ENCODE measurements at regions not wholly inside any gene's neighbourhood (a gene's known extent, or its start where the extent isn't known, plus 50 kb on each side); places are given as distances from the start of the nearest gene placed in this dataset.

- no peaks in the 10 kb centered on the region for H3K4me1 ChIP-seq
- TF ChIP-seq POLR2A (IDR thresholded peaks at IDR 0.05) (no peak), CTCF (IDR thresholded peaks at IDR 0.05) (no peak), POLR2AphosphoS5 (IDR thresholded peaks at IDR 0.05) (no peak)
- no peaks in the 10 kb centered on the region for H3K9me3 ChIP-seq
- ATAC-seq (ENCODE audit: low FRiP score in 2 of 2) = no peak
- no peak overlapping the region for H3K4me3 ChIP-seq
- no peak for DNase-seq
- H3K36me3 ChIP-seq = no peaks in the 10 kb centered on the region
- 80 to 93% methylated on average over 5 of the region's 5 CpGs for WGBS, 2 donors
- H3K27ac ChIP-seq = no peak overlapping the region
- H3K27me3 ChIP-seq = no peaks in the 10 kb centered on the region
Observed at GRCh38 chr11:71329786-71330185, 77.4 kb upstream of the SHANK2 start.

DNA sequence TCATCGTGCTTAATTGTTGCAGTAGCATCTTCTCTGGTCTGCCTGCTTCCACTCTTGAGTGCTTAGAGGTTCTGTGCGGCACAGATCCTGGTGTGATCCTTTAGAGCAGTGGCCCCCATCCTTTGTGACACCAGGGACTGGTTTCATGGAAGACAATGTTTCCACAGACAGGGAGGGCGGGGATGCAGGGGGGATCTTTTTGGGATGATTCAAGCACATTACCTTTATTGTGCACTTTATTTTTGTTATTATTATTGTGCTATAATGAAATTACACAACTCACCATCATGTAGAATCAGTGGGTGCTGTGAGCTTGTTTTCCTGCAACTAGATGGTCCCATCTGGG lies 76.8 kb upstream of the SHANK2 start:
- Histone ChIP-seq H3K27ac (no peak overlapping the region), H3K4me1 (no peaks in the 10 kb centered on the region), H3K4me3 (no peak overlapping the region), H3K27me3 (no peaks in the 10 kb centered on the region), H3K9me3 (no peaks in the 10 kb centered on the region), H3K36me3 (no peaks in the 10 kb centered on the region)
- ATAC-seq (ENCODE audit: low FRiP score in 2 of 2) = no peak
- TF ChIP-seq POLR2A (IDR thresholded peaks at IDR 0.05) = no peak
- TF ChIP-seq CTCF (IDR thresholded peaks at IDR 0.05) = no peak
- no peak for TF ChIP-seq EP300 (IDR thresholded peaks at IDR 0.05)
- no peak for TF ChIP-seq POLR2AphosphoS5 (IDR thresholded peaks at IDR 0.05)
- 76 to 79% methylated on average over 3 of the region's 3 CpGs for WGBS, 2 donors
- no peak for DNase-seq

GRCh38 chr11:71327156-71328085 lies 75.0 kb upstream of the SHANK2 start:
- ATAC-seq (ENCODE audit: low FRiP score in 2 of 2) (no peak), DNase-seq (no peak)
- no peaks in the 10 kb centered on the region for H3K4me1 ChIP-seq
- no peak overlapping the region for H3K4me3 ChIP-seq
- no peaks in the 10 kb centered on the region for H3K27me3 ChIP-seq
- no peak overlapping the region for H3K27ac ChIP-seq
- no peaks in the 10 kb centered on the region for H3K9me3 ChIP-seq
- no peak for TF ChIP-seq CTCF (IDR thresholded peaks at IDR 0.05)
- no peak for TF ChIP-seq POLR2A (IDR thresholded peaks at IDR 0.05)
- no peak for TF ChIP-seq EP300 (IDR thresholded peaks at IDR 0.05)
- 84 to 92% methylated on average over 16 to 20 of the region's 20 CpGs for WGBS, 2 donors
- no peaks in the 10 kb centered on the region for H3K36me3 ChIP-seq

- Histone ChIP-seq H3K4me1 (no peaks in the 10 kb centered on the region), H3K36me3 (no peaks in the 10 kb centered on the region), H3K27ac (no peak overlapping the region), H3K9me3 (no peaks in the 10 kb centered on the region), H3K4me3 (no peak overlapping the region), H3K27me3 (no peaks in the 10 kb centered on the region)
- ATAC-seq (ENCODE audit: low FRiP score in 2 of 2) = no peak
- TF ChIP-seq POLR2AphosphoS5 (IDR thresholded peaks at IDR 0.05) = no peak
- no peak for TF ChIP-seq CTCF (IDR thresholded peaks at IDR 0.05)
- no peak for TF ChIP-seq EP300 (IDR thresholded peaks at IDR 0.05)
- no peak for TF ChIP-seq POLR2A (IDR thresholded peaks at IDR 0.05)
- WGBS, 2 donors = 67 to 81% methylated on average over 5 to 10 of the region's 10 CpGs
- no peak for DNase-seq
Observed at GRCh38 chr11:71326328-71326940, 74.1 kb upstream of the SHANK2 start.

Measured in upper lobe of left lung (tissue), 6 donors.